Neural crest cell (in vitro differentiated cells): ENCODE measurements at regions not wholly inside any gene's neighbourhood (a gene's known extent, or its start where the extent isn't known, plus 50 kb on each side); places are given as distances from the start of the nearest gene placed in this dataset.

Experiments used
- DNase-seq: peaks from one replicate; pipeline ENCODE4 v3.0.0; 2021; ENCODE audit warnings: low read depth, mixed read lengths, low spot score
- H3K27ac Mint-ChIP-seq: one replicate; pipeline ENCODE4 v1.8.0; 2021; ENCODE audit warnings: mild to moderate bottlenecking, mixed read lengths; ENCODE audit not compliant: unreplicated experiment
- H3K27me3 Mint-ChIP-seq: 2 replicates; pipeline ENCODE4 v1.8.0; 2021; ENCODE audit warnings: low read depth, mild to moderate bottlenecking, mixed read lengths
- H3K36me3 Mint-ChIP-seq: 2 replicates; pipeline ENCODE4 v1.8.0; 2021; ENCODE audit warnings: low read depth, mild to moderate bottlenecking, mixed read lengths
- H3K4me1 Mint-ChIP-seq: 2 replicates; pipeline ENCODE4 v1.8.0; 2021; ENCODE audit warnings: mixed read lengths
- H3K4me3 Mint-ChIP-seq: one replicate; pipeline ENCODE4 v1.8.0; 2021; ENCODE audit warnings: mild to moderate bottlenecking, mixed read lengths
- H3K9me3 Mint-ChIP-seq: 2 replicates; pipeline ENCODE4 v1.8.0; 2021; ENCODE audit warnings: mixed read lengths
- TF ChIP-seq, protein P1 (sequence below): fragments of 200-600 bp; sonication (generic); conservative IDR thresholded peaks from 2 replicates; pipeline ENCODE4 v1.5.0; 2021; ENCODE audit warnings: antibody characterized with exemption, mild to moderate bottlenecking

DNA sequence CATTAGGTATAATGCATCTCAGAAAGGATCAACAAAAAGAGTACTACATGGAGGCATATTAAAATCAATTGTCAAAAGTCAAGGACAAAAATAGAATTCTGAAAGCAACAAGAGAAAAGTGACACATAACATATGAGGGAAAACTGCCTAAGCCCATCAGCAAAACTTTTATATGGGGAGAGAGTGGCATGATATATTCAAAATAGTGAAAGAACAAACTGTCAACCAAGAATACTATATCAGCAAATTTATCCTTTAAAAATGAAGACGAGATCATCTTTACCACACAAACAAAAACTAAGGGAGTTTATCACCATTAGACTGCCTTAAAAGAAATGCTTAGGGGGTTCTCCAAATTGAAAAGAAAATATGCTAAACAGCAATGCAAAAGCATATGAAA lies 86.4 kb upstream of the CHRDL1 start:
- H3K27ac Mint-ChIP-seq = no peak overlapping the region
- peaks cover 14% of the 10 kb centered on the region for H3K9me3 Mint-ChIP-seq
- no peak for DNase-seq
- no peaks in the 10 kb centered on the region for H3K27me3 Mint-ChIP-seq
- TF ChIP-seq, protein P1, sequence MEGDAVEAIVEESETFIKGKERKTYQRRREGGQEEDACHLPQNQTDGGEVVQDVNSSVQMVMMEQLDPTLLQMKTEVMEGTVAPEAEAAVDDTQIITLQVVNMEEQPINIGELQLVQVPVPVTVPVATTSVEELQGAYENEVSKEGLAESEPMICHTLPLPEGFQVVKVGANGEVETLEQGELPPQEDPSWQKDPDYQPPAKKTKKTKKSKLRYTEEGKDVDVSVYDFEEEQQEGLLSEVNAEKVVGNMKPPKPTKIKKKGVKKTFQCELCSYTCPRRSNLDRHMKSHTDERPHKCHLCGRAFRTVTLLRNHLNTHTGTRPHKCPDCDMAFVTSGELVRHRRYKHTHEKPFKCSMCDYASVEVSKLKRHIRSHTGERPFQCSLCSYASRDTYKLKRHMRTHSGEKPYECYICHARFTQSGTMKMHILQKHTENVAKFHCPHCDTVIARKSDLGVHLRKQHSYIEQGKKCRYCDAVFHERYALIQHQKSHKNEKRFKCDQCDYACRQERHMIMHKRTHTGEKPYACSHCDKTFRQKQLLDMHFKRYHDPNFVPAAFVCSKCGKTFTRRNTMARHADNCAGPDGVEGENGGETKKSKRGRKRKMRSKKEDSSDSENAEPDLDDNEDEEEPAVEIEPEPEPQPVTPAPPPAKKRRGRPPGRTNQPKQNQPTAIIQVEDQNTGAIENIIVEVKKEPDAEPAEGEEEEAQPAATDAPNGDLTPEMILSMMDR = no peak
- H3K4me3 Mint-ChIP-seq = no peak overlapping the region
- H3K4me1 Mint-ChIP-seq = no peaks in the 10 kb centered on the region
- H3K36me3 Mint-ChIP-seq = peaks cover 2% of the 10 kb centered on the region

GRCh38 chrX:110877326-110877725 lies 81.7 kb upstream of the CHRDL1 start:
- H3K27me3 Mint-ChIP-seq = peaks cover 3% of the 10 kb centered on the region
- TF ChIP-seq, protein P1 = no peak

DNA sequence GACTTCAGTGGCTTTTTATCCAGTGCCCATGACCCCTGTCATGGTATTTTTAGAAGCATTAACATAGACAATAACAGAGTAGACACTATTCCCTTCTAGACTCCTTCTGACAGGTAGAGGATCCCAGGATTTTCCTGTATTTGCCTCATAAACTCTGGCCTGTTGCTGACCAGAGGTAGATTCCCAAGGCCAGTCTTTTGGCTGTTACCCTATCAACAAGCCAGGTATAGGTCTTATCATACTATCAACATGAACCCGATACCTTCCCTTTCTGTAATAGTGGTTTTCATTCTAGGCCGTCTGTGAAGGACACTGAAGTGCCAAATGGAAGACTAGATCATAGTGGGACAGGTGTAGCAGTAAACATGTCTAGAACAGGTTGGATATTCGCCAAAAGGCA lies 76.2 kb upstream of the CHRDL1 start:
- Mint-ChIP-seq H3K9me3 (peaks cover 4% of the 10 kb centered on the region), H3K36me3 (no peaks in the 10 kb centered on the region), H3K27ac (no peak overlapping the region), H3K4me1 (no peaks in the 10 kb centered on the region), H3K27me3 (peaks cover 3% of the 10 kb centered on the region), H3K4me3 (no peak overlapping the region)
- no peak for DNase-seq
- TF ChIP-seq, protein P1 = no peak

More at GRCh38 chrX:110877326-110877725, 81.7 kb upstream of the CHRDL1 start:
- Mint-ChIP-seq H3K4me1 (no peaks in the 10 kb centered on the region), H3K9me3 (peaks cover 10% of the 10 kb centered on the region), H3K36me3 (peaks cover 2% of the 10 kb centered on the region), H3K4me3 (no peak overlapping the region), H3K27ac (no peak overlapping the region)
- DNase-seq = no peak

DNA sequence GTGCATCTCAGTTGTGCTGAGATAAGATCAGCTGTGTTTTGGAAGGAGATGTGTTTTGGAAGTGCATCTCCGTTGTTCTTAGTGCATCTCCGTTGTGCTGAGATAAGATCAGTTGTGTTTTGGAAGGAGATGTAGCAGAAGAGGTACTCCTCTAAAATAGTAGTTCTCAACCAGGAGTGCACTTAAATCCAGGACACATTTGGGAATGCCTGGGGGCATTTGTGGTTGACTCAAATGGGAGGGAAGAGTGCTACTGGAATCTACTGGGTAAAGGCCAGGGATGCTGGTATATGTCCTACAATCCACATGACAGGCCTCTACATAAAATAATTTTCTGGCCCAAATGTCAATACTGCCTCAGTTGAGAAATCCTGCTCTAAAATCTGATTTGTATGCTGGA lies 70.8 kb upstream of the CHRDL1 start:
- Mint-ChIP-seq H3K4me1 (no peaks in the 10 kb centered on the region), H3K4me3 (no peak overlapping the region), H3K27me3 (peaks cover 1% of the 10 kb centered on the region), H3K27ac (no peak overlapping the region), H3K9me3 (peaks cover 8% of the 10 kb centered on the region), H3K36me3 (no peaks in the 10 kb centered on the region)
- TF ChIP-seq, protein P1 = no peak
- no peak for DNase-seq

- Mint-ChIP-seq H3K27ac (no peak overlapping the region), H3K4me3 (no peak overlapping the region), H3K4me1 (no peaks in the 10 kb centered on the region), H3K9me3 (peaks cover 12% of the 10 kb centered on the region), H3K36me3 (no peaks in the 10 kb centered on the region), H3K27me3 (peaks cover 13% of the 10 kb centered on the region)
- TF ChIP-seq, protein P1 = no peak
- no peak for DNase-seq
These were observed 68.3 kb upstream of the CHRDL1 start for GRCh38 chrX:110863883-110864282.

- DNase-seq = no peak
- Mint-ChIP-seq H3K4me1 (no peaks in the 10 kb centered on the region), H3K9me3 (peaks cover 3% of the 10 kb centered on the region), H3K36me3 (no peaks in the 10 kb centered on the region), H3K27me3 (peaks cover 16% of the 10 kb centered on the region), H3K27ac (no peak overlapping the region), H3K4me3 (no peak overlapping the region)
- TF ChIP-seq, protein P1 = no peak
These were observed 62.9 kb upstream of the CHRDL1 start for GRCh38 chrX:110858565-110858964.
